Ectodermal cell (in vitro differentiated cells): ENCODE measurements at regions not wholly inside any gene's neighbourhood (a gene's known extent, or its start where the extent isn't known, plus 50 kb on each side); places are given as distances from the start of the nearest gene placed in this dataset.
"Not testable (repeated sequence)": the region's sequence is repeated elsewhere in the genome, so short reads cannot be mapped to it uniquely, and the experiment has no call there.

Experiments
- H3K27ac ChIP-seq: 2 replicates; pipeline ENCODE4 v1.7.0; 2013; ENCODE audit warnings: mild to moderate bottlenecking, low read depth, low read length; ENCODE audit not compliant: insufficient read depth, poor library complexity, severe bottlenecking
- H3K27me3 ChIP-seq: 2 replicates; pipeline ENCODE4 v1.7.0; 2013; ENCODE audit warnings: mild to moderate bottlenecking, low read length; ENCODE audit not compliant: insufficient read depth, control insufficient read depth, poor library complexity, severe bottlenecking
- H3K36me3 ChIP-seq: one replicate; pipeline ENCODE4 v1.7.0; 2013; ENCODE audit warnings: low read length; ENCODE audit not compliant: control insufficient read depth, insufficient read depth
- H3K4me1 ChIP-seq: one replicate; pipeline ENCODE4 v1.7.0; 2013; ENCODE audit warnings: low read length; ENCODE audit not compliant: control insufficient read depth, insufficient read depth
- H3K4me3 ChIP-seq: 2 replicates; pipeline ENCODE4 v1.7.0; 2013; ENCODE audit warnings: low read depth, low read length, control low read depth; ENCODE audit not compliant: insufficient read depth
- H3K9me3 ChIP-seq: 2 replicates; pipeline ENCODE4 v1.7.0; 2013; ENCODE audit warnings: mild to moderate bottlenecking, low read length, moderate library complexity; ENCODE audit not compliant: control insufficient read depth
- WGBS, 2 experiments: methylation state at CpG; one replicate each; pipeline ENCODE4 v1.1.7; 2013; ENCODE audit warnings: missing lambda C conversion rate in 2 of 2; 5-methylcytosine and 5-hydroxymethylcytosine counted together

DNA sequence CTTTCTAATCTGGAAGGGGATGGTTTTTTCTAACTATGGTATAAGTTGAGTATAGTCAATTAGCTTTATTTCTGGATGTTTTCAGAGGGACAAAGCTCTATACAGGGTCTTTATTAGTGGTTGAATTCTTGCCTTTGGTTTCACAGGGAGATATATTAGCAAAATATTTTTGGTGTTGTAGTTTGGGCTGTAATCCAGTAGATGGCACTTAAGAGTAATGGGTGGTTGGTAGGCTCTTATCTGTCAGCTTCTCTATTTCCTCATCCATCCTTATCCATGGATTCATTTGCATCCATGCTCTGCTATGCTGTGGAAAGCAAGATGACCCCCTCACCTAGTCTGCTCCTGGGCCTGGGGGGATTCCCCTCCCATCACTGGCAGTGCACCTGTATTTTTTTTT lies 363.6 kb upstream of the CYLC2 start:
- no peak overlapping the region for H3K27ac ChIP-seq
- H3K9me3 ChIP-seq, result peaks cover 3% of the 10 kb centered on the region
- H3K36me3 ChIP-seq, result no peaks in the 10 kb centered on the region
- no peaks in the 10 kb centered on the region for H3K4me1 ChIP-seq
- H3K4me3 ChIP-seq, result no peak overlapping the region
- H3K27me3 ChIP-seq, result no peaks in the 10 kb centered on the region

GRCh38 chr9:102609461-102609860 lies 385.7 kb upstream of the CYLC2 start:
- Histone ChIP-seq H3K9me3 (peaks cover 2% of the 10 kb centered on the region), H3K4me3 (no peak overlapping the region), H3K27me3 (no peaks in the 10 kb centered on the region), H3K27ac (no peak overlapping the region), H3K36me3 (no peaks in the 10 kb centered on the region), H3K4me1 (no peaks in the 10 kb centered on the region)
- 75 to 83% methylated on average over 2 of the region's 2 CpGs for WGBS, 2 experiments

- not testable (repeated sequence) for H3K4me1 ChIP-seq, H3K27me3 ChIP-seq, H3K9me3 ChIP-seq, H3K4me3 ChIP-seq, H3K27ac ChIP-seq, H3K36me3 ChIP-seq
- 85 to 86% methylated on average over 47 of the region's 47 CpGs for WGBS, 2 experiments
Observed at GRCh38 chr9:102603198-102604195, 391.6 kb upstream of the CYLC2 start.

DNA sequence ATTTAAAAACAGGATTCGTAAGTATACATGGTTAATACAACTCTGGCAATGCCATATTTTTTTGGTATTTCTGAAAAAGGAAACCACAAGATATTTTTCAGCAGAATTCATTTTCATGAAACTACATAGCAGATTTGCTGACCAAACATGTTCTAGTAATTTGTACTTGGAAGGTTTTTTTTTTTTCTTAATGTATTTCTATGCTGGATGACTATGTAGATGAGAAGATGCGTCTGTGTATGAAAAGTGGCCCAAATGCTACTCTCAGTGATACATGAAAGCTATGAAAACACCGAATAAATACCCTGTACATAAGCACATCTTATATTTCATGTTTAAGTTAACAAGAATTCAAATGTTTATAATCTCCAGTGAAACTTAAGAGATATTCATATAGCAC lies 400.9 kb upstream of the CYLC2 start:
- no peaks in the 10 kb centered on the region for H3K4me1 ChIP-seq
- no peaks in the 10 kb centered on the region for H3K27me3 ChIP-seq
- peaks cover 3% of the 10 kb centered on the region for H3K9me3 ChIP-seq
- H3K4me3 ChIP-seq, result no peak overlapping the region
- H3K36me3 ChIP-seq, result no peaks in the 10 kb centered on the region
- no peak overlapping the region for H3K27ac ChIP-seq
- WGBS, 2 experiments, result 96% methylated on average over 3 of the region's 3 CpGs; no CpG with 5 or more reads in 1 of the 2 experiments

GRCh38 chr9:102587281-102587680 lies 407.9 kb upstream of the CYLC2 start:
- no peak overlapping the region for H3K4me3 ChIP-seq
- no peak overlapping the region for H3K27ac ChIP-seq
- H3K36me3 ChIP-seq, result no peaks in the 10 kb centered on the region
- H3K9me3 ChIP-seq, result no peaks in the 10 kb centered on the region
- H3K4me1 ChIP-seq, result no peaks in the 10 kb centered on the region
- 72 to 78% methylated on average over 2 of the region's 2 CpGs for WGBS, 2 experiments
- H3K27me3 ChIP-seq, result no peaks in the 10 kb centered on the region

GRCh38 chr9:102569436-102569835 lies 425.7 kb upstream of the CYLC2 start:
- Histone ChIP-seq H3K9me3 (no peaks in the 10 kb centered on the region), H3K27ac (no peak overlapping the region), H3K4me1 (no peaks in the 10 kb centered on the region), H3K36me3 (no peaks in the 10 kb centered on the region), H3K27me3 (no peaks in the 10 kb centered on the region), H3K4me3 (no peak overlapping the region)
- 85 to 88% methylated on average over 3 of the region's 3 CpGs for WGBS, 2 experiments

- Histone ChIP-seq H3K9me3 (peaks cover 2% of the 10 kb centered on the region), H3K27ac (no peak overlapping the region), H3K4me3 (no peak overlapping the region), H3K36me3 (no peaks in the 10 kb centered on the region), H3K27me3 (no peaks in the 10 kb centered on the region), H3K4me1 (no peaks in the 10 kb centered on the region)
- WGBS, 2 experiments, result 86 to 94% methylated on average over 1 of the region's 1 CpG
Observed at GRCh38 chr9:102551346-102551745, 443.8 kb upstream of the CYLC2 start.

- H3K36me3 ChIP-seq, result no peaks in the 10 kb centered on the region
- peaks cover 2% of the 10 kb centered on the region for H3K9me3 ChIP-seq
- 89 to 92% methylated on average over 3 of the region's 3 CpGs for WGBS, 2 experiments
- no peak overlapping the region for H3K4me3 ChIP-seq
- no peaks in the 10 kb centered on the region for H3K27me3 ChIP-seq
- no peak overlapping the region for H3K27ac ChIP-seq
- no peaks in the 10 kb centered on the region for H3K4me1 ChIP-seq
Observed at GRCh38 chr9:102550886-102551285, 444.2 kb upstream of the CYLC2 start.

GRCh38 chr9:102550266-102550665 lies 444.9 kb upstream of the CYLC2 start:
- Histone ChIP-seq H3K9me3 (peaks cover 2% of the 10 kb centered on the region), H3K4me1 (no peaks in the 10 kb centered on the region), H3K4me3 (no peak overlapping the region)

GRCh38 chr9:102534031-102534430 lies 461.1 kb upstream of the CYLC2 start:
- no peak overlapping the region for H3K4me3 ChIP-seq
- WGBS, 2 experiments, result 80 to 90% methylated on average over 2 of the region's 2 CpGs
- no peaks in the 10 kb centered on the region for H3K27me3 ChIP-seq
- no peak overlapping the region for H3K27ac ChIP-seq
- no peaks in the 10 kb centered on the region for H3K36me3 ChIP-seq
- no peaks in the 10 kb centered on the region for H3K9me3 ChIP-seq
- H3K4me1 ChIP-seq, result no peaks in the 10 kb centered on the region

More at GRCh38 chr9:102550266-102550665, 444.9 kb upstream of the CYLC2 start:
- no peak overlapping the region for H3K27ac ChIP-seq
- no peaks in the 10 kb centered on the region for H3K36me3 ChIP-seq
- H3K27me3 ChIP-seq, result no peaks in the 10 kb centered on the region
